Limb (tissue), 2 donors: ENCODE measurements at regions not wholly inside any gene's neighbourhood (a gene's known extent, or its start where the extent isn't known, plus 50 kb on each side); places are given as distances from the start of the nearest gene placed in this dataset.

Source experiments
- DNase-seq, 2 donors: peaks; one replicate each; pipeline ENCODE4 v3.0.0-alpha.2; 2016; ENCODE audit errors: extremely low spot score in 2 of 2

GRCh38 chr2:105652014-105652796, 92.5 kb upstream of the NCK2 start:
- DNase-seq = no peak

GRCh38 chr2:105649534-105649933, 95.2 kb upstream of the NCK2 start:
- DNase-seq = no peak

GRCh38 chr2:105647731-105648130, 97.0 kb upstream of the NCK2 start:
- no peak for DNase-seq

GRCh38 chr2:105646774-105647076, 98.0 kb upstream of the NCK2 start:
- no peak for DNase-seq

GRCh38 chr2:105645938-105646773, 98.6 kb upstream of the NCK2 start:
- DNase-seq = no peak

- DNase-seq = no peak
Measured at GRCh38 chr2:105645031-105645937, 99.4 kb upstream of the NCK2 start.

- DNase-seq = no peak
Measured at GRCh38 chr2:105644174-105644980, 100.3 kb upstream of the NCK2 start.

- no peak for DNase-seq
Measured at GRCh38 chr2:105643405-105644173, 101.1 kb upstream of the NCK2 start.

GRCh38 chr2:105641389-105641811, 103.3 kb upstream of the NCK2 start:
- DNase-seq = peak; percentile 52 to 61

- DNase-seq = peak in 1 of 2 donors; percentile 15
Measured at GRCh38 chr2:105640246-105640645, 104.5 kb upstream of the NCK2 start.

- DNase-seq = no peak
Measured at GRCh38 chr2:105636109-105636740, 108.5 kb upstream of the NCK2 start.

- DNase-seq = no peak
Measured at GRCh38 chr2:105635564-105635963, 109.1 kb upstream of the NCK2 start.

GRCh38 chr2:105634198-105634597, 110.5 kb upstream of the NCK2 start:
- no peak for DNase-seq

- no peak for DNase-seq
Measured at GRCh38 chr2:105631922-105632321, 112.8 kb upstream of the NCK2 start.

- DNase-seq = no peak
Measured at GRCh38 chr2:105631011-105631410, 113.7 kb upstream of the NCK2 start.

GRCh38 chr2:105629634-105630033, 115.1 kb upstream of the NCK2 start:
- no peak for DNase-seq

GRCh38 chr2:105627534-105627933, 117.2 kb upstream of the NCK2 start:
- no peak for DNase-seq

- no peak for DNase-seq
Measured at GRCh38 chr2:105626966-105627340, 117.8 kb upstream of the NCK2 start.

- DNase-seq = no peak
Measured at GRCh38 chr2:105626212-105626965, 118.3 kb upstream of the NCK2 start.
